GM19328 (cell line): ENCODE measurements at regions not wholly inside any gene's neighbourhood (a gene's known extent, or its start where the extent isn't known, plus 50 kb on each side); places are given as distances from the start of the nearest gene placed in this dataset.
A peak's percentile ranks its signal among the peaks of the same experiment; 100 is the strongest.
"Not testable (repeated sequence)": the region's sequence is repeated elsewhere in the genome, so short reads cannot be mapped to it uniquely, and the experiment has no call there.

Experiments used
- ATAC-seq: cut with Tn5 transposase; IDR thresholded peaks from one replicate; pipeline ENCODE4 v1.9.1; 2021; ENCODE audit warnings: mild to moderate bottlenecking, moderate library complexity; ENCODE audit not compliant: unreplicated experiment

DNA sequence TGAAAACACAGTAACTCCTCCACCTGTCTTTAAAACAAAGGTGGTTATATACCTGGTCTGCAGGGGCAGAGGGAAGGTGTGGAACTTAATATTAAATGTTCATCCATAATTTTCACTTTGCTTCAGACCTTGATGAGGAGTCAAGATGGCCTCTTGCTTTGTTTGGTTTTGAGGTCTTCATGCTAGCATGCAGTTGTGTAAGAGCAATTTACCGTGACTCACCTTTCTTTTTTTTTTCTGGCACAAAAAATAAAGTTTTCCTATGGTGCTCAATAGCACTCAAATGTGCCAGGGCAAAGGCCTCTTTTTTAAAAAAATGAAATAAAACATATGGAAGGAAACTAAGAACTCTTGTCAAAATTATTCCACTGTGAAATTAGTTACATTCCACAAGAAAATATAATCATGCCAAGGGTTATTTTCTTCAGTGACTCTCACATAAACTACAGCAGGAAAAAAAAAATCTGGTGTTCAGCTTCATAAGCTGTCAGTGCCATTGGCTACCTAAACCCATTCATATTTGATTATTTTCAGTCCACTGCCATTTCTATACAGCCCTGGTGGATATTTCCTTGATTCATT is 128.2 kb downstream of the SLC7A11 start:
- peak; percentile 33 for ATAC-seq

DNA sequence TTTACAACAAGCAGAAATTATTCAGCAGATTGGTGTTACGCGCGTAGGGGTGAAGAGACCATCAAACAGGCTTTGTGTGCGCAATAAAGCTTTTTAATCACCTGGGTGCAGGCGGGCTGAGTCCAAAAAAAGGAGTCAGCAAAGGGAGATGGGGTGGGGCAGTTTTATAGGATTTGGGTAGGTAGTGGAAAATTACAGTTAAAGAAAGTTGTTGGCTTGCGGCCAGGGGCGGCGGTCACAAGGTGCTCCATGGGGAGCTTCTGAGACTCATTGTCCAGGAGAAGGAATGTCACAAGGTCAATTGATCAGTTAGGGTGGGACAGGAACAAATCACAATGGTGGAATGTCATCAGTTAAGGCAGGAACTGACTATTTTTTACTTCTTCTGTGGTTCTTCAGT is 129.3 kb downstream of the SLC7A11 start:
- not testable (repeated sequence) for ATAC-seq

DNA sequence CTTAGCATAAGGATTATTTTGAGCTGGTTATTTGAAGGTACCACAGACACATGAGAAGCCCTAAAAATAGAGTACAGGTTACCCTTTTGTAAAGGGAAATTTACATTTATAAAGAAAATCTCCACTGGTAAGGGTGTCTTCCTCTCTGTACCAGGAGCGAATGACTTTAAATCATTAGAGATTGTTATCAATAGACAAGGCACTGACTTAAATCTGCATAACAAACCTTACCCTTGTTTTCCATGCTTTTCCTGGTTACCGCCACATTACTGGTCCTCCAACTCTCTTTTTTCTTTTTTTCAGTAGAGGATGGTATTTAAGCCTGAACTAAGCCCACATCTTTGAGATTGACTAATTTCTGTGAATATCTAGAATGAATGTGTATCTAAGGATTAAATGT is 129.8 kb downstream of the SLC7A11 start:
- no peak for ATAC-seq

DNA sequence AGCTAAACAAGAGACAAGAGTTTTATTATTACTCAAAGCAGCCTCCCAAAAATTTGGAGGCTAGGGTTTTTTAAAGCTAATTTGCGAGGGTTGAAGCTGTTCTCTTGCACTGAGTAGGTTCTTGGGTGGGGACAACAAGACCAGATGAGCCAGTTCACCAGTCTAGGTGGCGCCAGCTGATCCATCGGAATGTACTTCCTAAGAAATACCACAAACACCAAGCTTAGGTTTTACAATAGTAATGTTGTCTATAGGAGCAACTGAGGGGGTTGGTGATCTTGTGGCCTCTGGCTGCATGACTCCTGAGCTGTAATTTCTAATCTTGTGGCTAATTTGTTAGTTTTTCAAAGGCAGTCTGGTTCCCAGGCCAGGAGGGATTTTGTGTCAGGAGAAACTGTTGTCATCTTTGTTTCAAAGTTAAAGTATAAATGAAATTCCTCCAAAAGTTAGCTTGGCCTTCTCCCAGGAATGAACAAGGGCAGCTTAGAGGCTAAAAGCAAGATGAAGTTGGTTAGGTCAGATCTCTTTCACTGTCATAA is 130.6 kb downstream of the SLC7A11 start:
- ATAC-seq = no peak

DNA sequence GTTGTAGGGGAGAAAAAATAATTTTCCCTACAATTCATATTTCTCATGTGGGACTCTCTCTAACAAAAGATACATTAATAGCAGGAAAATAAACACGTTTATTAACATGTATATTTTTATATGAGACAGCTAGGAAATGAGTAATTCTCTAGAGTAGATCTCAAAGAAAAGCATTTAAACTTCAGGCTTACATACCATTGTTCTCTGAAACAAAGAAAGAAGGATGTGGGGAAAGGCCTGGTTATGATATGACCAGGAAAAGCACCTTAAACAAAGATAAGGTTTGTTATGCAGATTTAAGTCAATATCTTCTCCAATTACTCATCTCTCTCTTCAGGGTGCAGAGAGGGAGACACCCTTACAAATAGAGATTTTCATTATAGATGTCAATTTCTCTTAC is 131.3 kb downstream of the SLC7A11 start:
- no peak for ATAC-seq

DNA sequence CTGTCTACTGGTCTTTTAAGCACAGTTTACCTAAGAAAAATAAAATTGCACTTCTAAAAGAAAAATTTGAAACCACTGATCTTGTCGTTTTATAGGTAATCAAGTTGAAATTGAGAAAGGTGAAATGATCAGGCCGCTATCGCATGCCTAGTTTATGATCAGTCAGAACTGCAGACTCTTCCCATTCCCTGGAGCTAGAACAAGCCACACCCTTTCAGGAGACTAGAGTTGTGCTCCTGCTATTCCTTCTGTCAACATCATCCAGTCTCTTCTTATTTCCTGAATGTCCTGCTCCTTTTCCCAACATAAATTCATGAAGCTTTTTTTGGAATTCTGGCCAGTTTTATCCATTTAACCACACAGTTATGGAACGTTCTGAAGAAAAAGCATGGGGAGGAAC is 135.1 kb downstream of the SLC7A11 start:
- no peak for ATAC-seq

DNA sequence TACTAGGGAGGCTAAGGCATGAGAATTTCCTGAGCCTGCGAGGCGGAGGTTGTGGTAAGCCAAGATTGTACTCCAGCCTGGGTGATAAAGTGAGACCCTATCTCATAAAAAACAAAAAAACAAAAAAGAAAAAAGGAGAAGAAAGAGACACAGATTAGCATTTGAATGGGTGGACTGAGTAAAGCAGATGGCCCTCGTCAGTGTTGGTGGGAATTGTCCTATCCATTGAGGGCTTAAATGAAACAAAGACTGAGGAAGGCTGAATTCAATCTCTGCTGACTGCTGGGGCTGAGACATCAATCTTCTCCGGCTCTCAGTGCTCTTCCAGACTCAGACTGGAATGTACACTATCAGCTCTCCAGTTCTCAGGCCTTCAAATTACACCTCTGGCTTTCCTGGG is 136.8 kb downstream of the SLC7A11 start:
- ATAC-seq = no peak

DNA sequence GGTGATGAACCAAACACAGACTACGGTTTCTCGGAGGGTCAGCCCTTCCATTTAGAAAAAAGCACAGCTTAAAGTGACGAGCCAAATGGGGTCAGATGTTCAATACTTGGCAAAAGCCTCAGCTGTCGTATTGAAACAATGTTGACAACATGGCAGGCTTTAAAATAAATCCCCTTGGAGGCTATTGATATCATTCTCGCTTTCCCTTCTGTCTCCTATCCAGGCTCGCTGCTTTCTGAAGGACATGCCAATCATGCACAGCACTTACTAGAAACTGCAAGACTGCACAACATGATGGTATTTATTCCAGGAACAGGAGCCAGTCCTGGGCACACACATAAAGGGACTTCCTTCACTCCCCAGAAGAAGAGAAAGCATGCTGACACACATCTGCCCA is 137.9 kb downstream of the SLC7A11 start:
- no peak for ATAC-seq

DNA sequence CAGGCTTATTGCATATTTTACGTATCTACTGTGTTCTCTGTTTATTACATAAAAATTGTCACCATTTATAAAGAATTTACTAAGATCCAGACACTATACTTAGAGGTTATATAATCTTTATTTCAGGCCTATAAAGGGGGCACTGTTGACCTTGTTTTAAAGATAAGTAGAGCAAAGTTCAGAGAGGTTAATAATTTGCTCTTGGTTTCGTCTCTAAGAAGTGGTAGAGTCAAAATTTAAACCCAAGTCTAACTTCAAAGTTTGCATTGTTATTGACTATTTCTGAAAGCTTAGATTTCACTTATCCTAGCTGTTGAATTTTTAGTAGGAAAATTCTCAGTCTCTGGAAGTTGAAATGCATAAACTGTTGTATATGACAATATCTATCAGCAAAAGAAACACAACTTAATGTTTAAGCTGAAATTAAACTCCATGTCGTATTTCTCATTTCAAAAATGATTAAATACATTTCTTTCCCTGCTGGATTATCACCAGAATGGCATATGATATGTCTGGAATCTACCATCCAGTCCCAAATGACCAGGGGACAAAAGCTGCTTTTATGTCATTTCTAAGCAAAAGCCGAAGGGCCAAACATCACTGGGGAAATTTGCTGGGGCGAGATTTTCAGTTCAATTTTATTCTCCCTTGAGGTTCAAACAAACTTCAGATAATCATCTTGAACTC is 138.4 kb downstream of the SLC7A11 start:
- no peak for ATAC-seq

DNA sequence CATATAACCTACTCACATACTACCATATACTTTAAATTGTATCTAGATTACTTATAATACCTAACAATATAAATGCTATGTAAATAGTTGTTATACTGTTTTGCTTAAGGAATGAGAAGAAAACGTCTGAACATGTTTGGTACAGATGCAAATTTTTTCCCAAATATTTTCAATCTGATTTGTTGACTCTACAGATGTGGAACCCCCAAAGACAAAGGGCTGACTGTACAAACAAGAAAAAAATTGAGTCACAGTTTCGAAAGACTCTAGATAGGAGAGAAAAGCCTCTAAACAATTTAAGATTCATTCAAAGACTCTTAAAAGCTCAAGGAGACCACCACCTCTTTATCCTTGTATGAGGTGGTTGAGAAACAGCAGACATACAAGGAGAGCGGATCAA is 142.8 kb downstream of the SLC7A11 start:
- ATAC-seq = no peak

DNA sequence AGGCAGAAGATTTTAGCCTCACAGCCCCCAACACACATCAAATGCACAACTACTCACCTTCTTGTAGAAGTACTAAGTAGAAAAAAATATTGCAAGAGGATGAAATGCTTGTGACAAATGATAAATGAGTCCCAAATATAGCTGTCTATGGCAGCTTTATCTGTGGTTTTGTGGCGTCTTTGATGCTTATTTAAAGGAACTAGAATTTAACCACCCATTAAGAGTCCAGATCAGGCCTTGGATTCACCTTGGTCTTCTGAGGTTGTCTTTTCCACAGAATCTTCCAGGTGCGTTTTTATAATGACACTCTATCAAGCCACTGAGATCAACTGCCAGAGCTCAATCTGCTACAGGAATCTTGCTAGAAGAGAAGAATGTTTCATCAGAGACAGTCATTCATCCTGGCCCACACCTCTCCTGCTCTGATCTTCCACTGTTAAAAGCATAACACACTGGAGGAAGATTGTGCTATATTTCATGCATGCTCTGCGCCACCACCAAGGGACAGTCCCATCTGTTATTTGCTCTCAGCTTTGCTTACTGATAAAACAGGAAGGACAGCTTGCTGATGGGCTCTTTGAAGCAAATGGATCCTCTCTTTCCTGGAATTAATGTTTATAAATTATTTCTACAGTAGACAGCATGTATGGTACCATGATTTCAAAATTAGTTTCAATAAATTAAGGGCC is 144.1 kb downstream of the SLC7A11 start:
- ATAC-seq = no peak

DNA sequence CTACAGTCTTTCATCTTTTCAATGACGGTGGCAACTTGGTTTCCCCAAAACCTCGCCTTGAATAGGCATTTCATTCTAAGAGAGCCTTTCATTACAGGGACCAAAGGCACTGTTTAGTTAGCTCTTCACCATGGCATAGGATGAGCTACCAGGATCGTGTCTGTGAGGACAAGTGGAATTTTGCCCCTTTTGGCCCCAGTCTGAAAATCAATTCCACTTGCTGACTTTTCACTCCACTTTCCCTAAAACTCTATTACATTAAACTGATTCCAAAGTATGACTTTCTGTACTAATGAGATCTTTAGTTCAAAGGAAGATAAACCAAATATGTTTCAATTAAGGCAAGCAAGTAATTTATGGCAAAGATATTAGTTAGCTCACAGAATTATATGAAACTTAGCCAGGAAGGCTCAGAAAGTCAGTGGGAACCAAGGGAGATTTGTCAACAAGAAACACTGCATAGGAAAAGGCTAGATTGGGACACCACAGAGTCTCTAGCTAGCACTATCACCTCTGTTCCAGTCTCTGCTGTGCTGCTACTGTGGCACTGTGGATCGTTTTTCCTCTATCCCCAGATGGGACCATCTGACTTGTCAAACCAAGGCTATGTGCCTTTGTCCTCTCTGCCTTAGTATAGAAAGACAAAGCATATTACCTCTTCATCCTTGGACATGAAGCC is 145.6 kb downstream of the SLC7A11 start:
- ATAC-seq = no peak

DNA sequence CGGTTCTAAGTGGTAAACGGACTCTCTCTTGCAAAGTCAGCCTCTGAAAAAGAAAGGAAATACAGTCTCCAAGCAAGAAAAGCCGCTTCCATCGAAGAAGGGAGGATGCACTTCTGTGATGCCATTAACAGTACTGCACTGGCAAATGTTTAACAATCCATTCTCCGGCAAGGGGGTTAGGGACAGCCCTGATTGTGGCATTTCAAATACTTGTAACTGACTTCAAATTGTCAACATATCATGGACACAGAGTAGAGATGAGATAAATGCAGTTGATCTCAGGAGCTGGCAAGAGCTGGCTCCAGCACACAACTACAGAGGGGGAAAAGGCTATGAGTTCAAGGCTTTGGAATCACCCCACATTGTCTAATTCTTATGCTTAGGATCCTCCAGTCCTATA is 146.8 kb downstream of the SLC7A11 start:
- ATAC-seq = no peak

DNA sequence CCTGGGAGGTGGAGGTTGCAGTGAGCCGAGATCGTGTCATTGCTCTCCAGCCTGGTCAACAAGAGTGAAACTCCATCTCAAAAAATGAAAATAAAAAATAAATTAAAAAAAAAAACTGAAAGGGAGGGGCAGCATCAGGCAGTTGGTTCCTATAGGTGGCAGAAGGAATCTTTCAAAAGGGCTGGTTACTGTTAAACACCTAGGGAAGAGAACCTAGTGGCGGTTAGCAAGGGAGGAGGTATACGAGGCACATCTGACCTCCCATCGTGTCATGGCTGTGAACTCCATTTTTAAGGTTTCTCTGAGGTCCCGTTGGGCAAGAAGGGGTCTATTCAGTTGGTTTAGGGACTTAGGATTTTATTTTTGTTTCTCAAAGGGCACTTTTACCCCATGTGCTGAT is 150.1 kb downstream of the SLC7A11 start:
- ATAC-seq = no peak

DNA sequence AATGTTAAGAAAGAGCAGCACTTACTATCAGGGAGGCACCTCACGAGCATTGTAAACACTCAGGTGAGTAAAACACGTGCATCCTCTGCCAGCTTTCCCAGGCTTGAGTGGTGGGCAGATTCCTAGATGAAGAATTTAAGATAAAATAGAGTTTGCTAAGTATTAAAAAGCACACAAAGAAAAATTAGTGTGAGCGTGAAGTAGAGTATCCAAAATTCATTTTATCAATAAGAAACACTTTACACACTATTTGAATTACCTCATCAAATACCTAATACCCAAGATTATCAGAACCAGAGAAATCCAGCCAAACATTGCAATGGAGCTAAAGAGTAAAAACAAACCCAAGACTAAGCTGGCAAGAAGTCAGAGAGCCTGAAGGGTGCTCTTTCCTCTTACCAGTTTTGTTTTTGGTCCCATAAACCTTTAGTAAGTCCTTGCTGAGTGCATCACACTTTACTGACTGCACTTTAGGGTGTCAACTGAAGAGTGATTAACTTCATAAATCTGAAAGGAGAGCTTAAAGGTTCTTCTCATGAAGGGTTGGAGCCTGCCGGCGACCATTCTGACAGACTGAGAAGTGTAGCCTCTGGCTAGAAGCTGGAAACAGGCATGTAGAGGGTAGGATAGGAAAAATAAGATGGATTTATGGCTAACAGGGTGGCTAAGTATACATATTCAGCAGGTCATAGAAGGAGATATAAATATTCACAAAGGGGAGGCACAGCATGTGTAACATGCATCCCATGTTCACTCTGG is 151.1 kb downstream of the SLC7A11 start:
- no peak for ATAC-seq

DNA sequence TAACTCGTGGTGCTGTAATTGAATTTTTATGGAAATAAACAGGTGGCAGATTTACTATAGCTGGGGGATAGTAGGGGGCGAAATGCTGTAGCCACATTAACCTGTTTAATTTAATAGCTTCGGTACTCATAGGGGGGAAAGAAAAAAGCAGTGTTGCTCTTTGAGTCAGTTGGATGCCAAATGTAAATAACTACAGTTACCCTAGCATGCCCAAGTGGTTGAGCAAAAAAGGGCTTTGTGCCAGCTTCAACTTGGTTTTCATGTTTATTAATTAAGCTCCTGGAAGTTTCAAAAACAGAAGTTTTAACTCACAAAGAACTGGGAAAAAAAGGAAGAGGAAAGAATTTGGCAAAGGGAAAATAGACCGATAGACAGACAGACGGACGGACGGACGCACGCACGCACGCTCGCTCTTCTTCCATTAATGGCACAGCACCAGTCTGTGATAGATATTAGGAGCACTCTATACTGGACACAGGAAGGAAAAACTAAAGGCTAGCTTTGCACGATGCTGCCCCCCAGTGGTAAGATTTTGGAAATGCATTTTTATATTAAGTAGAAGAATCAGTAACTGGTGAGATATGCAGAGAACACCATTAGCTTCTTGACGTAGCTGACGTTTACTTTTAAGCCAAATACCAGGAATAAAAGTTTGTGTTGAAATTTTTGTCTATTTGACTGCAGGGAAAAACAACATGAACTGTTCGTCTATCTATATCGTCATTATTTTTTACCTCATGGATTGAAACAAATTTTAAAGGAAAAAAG is 151.8 kb downstream of the SLC7A11 start:
- ATAC-seq = no peak

DNA sequence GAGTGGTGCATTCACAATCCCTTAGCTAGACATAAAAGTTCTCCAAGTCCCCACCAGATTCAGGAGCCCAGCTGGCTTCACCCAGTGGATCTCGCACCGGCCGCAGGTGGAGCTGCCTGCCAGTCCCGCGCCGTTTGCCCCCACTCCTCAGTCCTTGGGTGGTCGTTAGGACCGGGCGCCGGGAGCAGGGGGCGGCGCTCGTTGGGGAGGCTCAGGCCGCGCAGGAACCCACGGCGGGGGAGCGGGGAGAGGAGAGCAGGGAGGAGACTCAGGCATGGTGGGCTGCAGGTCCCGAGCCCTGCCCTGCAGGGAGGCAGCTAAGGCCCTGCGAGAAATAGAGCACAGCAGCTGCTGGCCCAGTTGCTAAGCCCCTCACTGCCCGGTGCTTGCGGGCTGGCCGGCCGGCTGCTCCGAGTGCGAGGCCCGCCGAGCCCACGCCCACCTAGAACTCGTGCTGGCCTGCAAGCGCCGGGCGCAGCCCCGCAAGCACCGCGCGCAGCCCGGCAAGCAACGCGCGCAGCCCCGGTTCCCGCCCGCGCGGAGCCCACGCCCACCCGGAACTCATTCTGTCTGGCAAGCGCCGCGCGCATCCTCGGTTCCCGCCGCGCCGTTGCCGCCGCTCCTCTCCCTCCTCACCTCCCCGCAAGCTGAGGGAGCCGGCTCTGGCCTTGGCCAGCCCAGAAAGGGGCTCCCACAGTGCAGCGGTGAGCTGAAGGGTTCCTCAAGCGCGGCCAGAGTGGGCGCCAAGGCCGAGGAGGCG is 153.5 kb downstream of the SLC7A11 start:
- no peak for ATAC-seq

DNA sequence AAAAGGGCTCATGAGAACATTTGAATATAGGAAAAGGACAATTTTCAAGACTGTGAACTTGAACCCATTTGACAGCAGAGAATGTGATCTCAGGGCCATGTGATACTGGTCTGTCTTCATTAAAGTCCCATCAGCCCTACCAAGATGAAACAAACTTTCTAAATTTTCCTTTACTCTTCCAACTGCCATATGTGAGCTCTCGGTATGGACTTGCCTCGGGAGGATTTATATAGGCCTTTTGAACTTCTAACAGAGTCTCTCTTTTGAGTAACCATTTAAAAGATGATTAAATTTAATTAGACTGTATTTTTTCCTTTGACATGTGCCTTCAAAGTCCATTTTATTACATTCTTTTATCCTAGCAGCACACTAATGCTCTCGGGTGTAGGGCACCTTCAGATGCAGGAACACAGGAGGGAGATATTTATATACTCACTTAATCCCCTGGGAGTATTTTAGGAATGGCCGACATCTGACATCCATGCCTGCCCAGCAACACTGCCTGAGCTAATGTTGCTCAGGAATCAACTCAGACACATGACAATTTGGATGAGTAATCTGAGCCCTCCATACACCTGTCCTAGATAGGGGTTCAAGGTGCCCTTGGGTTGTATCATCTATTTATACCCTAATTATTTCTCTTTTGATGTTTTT is 155.0 kb downstream of the SLC7A11 start:
- ATAC-seq = no peak

DNA sequence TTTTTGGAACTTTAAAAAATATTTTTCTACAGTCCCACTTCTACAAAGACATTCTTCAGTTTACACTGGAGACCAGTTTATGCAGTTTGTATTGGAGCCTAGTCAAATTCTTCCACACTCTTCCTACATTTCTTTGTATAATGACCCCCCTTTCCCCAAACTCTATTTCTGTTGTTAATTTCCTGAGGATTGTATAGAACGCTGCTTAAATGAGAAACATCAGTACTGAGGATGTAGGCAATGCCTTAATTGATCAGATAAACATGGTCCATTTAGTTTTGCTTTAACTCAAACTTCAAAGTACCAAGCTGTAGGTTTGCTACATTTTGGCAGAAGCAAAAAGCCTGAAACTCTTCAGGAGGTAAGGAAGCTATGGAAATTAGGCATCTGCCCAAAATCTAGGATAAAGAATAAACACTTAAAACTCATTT is 155.5 kb downstream of the SLC7A11 start:
- no peak for ATAC-seq
